GM18867 (cell line): ENCODE measurements at regions not wholly inside any gene's neighbourhood (a gene's known extent, or its start where the extent isn't known, plus 50 kb on each side); places are given as distances from the start of the nearest gene placed in this dataset.
"Not testable (repeated sequence)": the region's sequence is repeated elsewhere in the genome, so short reads cannot be mapped to it uniquely, and the experiment has no call there.

Source experiments
- ATAC-seq: cut with Tn5 transposase; IDR thresholded peaks from one replicate; pipeline ENCODE4 v1.9.1; 2021; ENCODE audit warnings: mild to moderate bottlenecking, moderate library complexity; ENCODE audit not compliant: unreplicated experiment

DNA sequence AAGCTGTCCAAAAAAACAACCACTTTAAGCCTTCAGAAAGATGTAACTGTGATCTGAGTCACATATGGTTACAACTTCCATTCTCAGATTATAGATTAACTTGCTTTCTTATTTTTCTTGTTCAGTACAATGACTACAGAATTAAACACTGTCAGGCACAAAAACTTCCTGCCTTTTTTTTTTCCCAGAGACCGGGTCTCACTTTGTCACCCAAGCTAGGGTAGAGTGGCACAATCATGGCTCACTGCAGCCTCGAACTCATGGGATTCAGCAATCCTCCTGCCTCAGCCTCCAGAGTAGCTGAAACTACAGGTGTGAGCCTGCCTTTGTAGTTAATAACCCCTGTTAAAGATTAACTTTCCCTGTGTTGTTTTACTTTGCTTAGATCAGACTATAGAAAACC lies 163.2 kb downstream of the AVL9 start:
- peak; percentile 44 for ATAC-seq

DNA sequence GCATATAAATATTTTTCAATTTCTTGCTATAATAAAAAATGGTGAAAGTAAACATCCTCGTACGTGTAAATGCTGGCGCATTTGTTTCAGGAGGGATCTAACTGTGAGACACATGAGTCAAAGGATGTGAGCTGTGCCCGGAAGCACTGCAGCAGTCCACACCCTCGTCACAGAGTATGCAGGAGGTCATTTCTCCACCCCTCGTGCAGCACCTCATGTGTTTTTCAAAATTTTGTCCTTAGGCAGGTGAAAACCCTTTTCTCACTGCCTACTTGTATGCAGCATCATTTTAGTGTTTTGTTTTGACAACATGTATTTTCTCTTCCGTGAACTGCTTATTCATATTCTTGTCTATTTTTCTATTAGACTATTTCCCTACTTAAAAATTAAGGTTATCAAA lies 162.7 kb downstream of the AVL9 start:
- peak; percentile 62 for ATAC-seq

GRCh38 chr7:32654549-32654948 lies 159.3 kb downstream of the AVL9 start:
- ATAC-seq = not testable (repeated sequence)

GRCh38 chr7:32650356-32650755 lies 155.1 kb downstream of the AVL9 start:
- ATAC-seq = not testable (repeated sequence)

- peak; percentile 63 for ATAC-seq
Measured at GRCh38 chr7:32648408-32649156, 153.3 kb downstream of the AVL9 start.

GRCh38 chr7:32645255-32645654 lies 150.0 kb downstream of the AVL9 start:
- not testable (repeated sequence) for ATAC-seq

DNA sequence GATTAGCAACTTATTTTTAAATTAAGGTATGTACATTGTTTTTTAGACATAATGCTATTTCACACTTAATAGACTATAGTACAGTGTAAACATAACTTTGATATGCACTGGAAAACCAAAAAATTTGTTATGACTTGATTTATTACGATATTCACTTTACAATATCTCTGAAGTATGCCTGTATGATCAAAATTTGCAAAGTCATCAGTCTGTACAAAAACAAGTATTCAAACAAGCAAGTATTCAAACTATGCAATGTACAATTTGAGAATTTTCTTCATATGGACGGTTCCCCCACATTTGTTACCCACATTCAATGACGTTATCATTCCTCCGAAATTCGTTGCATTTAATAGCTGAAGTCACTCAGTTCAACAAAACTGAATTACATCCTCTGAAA lies 147.9 kb downstream of the AVL9 start:
- no peak for ATAC-seq

- ATAC-seq = no peak
Measured at GRCh38 chr7:32639122-32639521, 143.8 kb downstream of the AVL9 start.

GRCh38 chr7:32638479-32639121 lies 143.3 kb downstream of the AVL9 start:
- peak; percentile 96 for ATAC-seq
